Esophagus (tissue), 2 donors: ENCODE measurements at regions not wholly inside any gene's neighbourhood (a gene's known extent, or its start where the extent isn't known, plus 50 kb on each side); places are given as distances from the start of the nearest gene placed in this dataset.

Source experiments
- H3K27ac ChIP-seq, 2 donors: one replicate each; pipeline ENCODE4 v1.5.1; 2013; ENCODE audit warnings: low read depth in 2 of 2, mild to moderate bottlenecking in 2 of 2, inconsistent platforms in 1 of 2, low read length in 1 of 2, moderate library complexity in 1 of 2
- H3K27me3 ChIP-seq, 2 donors: one replicate each; pipeline ENCODE4 v1.6.1; 2013; ENCODE audit warnings: low read length in 2 of 2, control low read depth in 1 of 2, mild to moderate bottlenecking in 1 of 2; ENCODE audit not compliant: insufficient read depth in 2 of 2, control insufficient read depth in 1 of 2
- H3K36me3 ChIP-seq, 2 donors: one replicate each; pipeline ENCODE4 v1.6.1; 2013; ENCODE audit warnings: low read length in 1 of 2; ENCODE audit not compliant: control insufficient read depth in 2 of 2, insufficient read depth in 2 of 2
- H3K4me1 ChIP-seq, 2 donors: one replicate each; pipeline ENCODE4 v1.6.1; 2013; ENCODE audit warnings: low read length in 1 of 2; ENCODE audit not compliant: control insufficient read depth in 2 of 2, insufficient read depth in 2 of 2
- H3K4me3 ChIP-seq, 2 donors: one replicate each; pipeline ENCODE4 v1.5.1; 2013; ENCODE audit warnings: low read length in 2 of 2, mild to moderate bottlenecking in 2 of 2, low read depth in 1 of 2, moderate library complexity in 1 of 2
- H3K9me3 ChIP-seq, 2 donors: one replicate each; pipeline ENCODE4 v1.6.1; 2013; ENCODE audit warnings: mild to moderate bottlenecking in 2 of 2, low read depth in 1 of 2, low read length in 1 of 2, moderate library complexity in 1 of 2; ENCODE audit not compliant: control insufficient read depth in 2 of 2, insufficient read depth in 1 of 2
- WGBS, 2 donors: extraction: QIAGEN DNeasy Blood & Tissue Kit; methylation state at CpG; one replicate each; pipeline ENCODE4 v1.1.7; 2013; 5-methylcytosine and 5-hydroxymethylcytosine counted together
- donor health status: healthy with polysubstance abuse.
- donor health status: Bipolar disorder and iron deficiency.

DNA sequence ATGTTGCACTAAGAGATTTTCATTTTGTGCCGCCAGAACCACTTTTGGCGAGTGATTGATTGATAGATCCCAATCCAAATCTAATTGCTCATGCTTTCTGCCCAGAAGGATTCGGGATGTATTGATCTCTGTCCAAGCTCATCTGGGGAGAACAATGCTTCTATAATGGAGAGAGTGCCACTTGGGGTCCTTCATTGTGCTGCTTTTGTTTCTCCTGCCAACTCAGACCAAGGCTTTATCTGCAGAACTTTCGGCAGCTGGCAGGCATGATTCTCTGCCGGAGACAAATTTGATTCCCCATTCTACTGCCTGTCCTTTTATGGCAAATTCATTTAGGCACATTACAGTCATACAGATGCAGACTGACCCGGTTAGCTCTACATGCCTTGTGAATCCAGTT lies 62.9 kb upstream of the NTM start:
- WGBS, 2 donors = 74 to 85% methylated on average over 6 of the region's 6 CpGs
- Histone ChIP-seq H3K36me3 (no peaks in the 10 kb centered on the region), H3K27ac (no peak overlapping the region), H3K27me3 (no peaks in the 10 kb centered on the region), H3K4me1 (no peaks in the 10 kb centered on the region), H3K4me3 (no peak overlapping the region), H3K9me3 (peaks cover 0 to 2% of the 10 kb centered on the region in 2 donors)

- Histone ChIP-seq H3K9me3 (peaks cover 0 to 2% of the 10 kb centered on the region in 2 donors), H3K4me1 (no peaks in the 10 kb centered on the region), H3K27me3 (no peaks in the 10 kb centered on the region), H3K36me3 (no peaks in the 10 kb centered on the region), H3K4me3 (no peak overlapping the region), H3K27ac (no peak overlapping the region)
- WGBS, 2 donors = 63 to 73% methylated on average over 5 of the region's 5 CpGs
Observed at GRCh38 chr11:131309776-131310175, 60.6 kb upstream of the NTM start.

GRCh38 chr11:131311776-131312514 lies 58.5 kb upstream of the NTM start:
- H3K36me3 ChIP-seq = no peaks in the 10 kb centered on the region
- H3K27me3 ChIP-seq = no peaks in the 10 kb centered on the region
- no peaks in the 10 kb centered on the region for H3K4me1 ChIP-seq
- 52 to 57% methylated on average over 10 of the region's 10 CpGs for WGBS, 2 donors
- no peak overlapping the region for H3K4me3 ChIP-seq
- peaks cover 0 to 2% of the 10 kb centered on the region in 2 donors for H3K9me3 ChIP-seq
- no peak overlapping the region for H3K27ac ChIP-seq
